ENCODE measurements at regions not wholly inside any gene's neighbourhood (a gene's known extent, or its start where the extent isn't known, plus 50 kb on each side); places are given as distances from the start of the nearest gene placed in this dataset.

- no peaks in the 10 kb centered on the region for H3K4me1 ChIP-seq (ENCODE audit: control insufficient read depth, insufficient read depth, low read length)
- ChIA-PET POLR2A (no interaction called here), SMC1A (ENCODE audit: uncharacterized antibody, unreplicated experiment) (no interaction called here), RAD21 (ENCODE audit: unreplicated experiment) (no interaction called here), CTCF (no interaction called here)
- no peaks in the 10 kb centered on the region for H3K27me3 ChIP-seq (replicated peaks in 1 of 2; ENCODE audit: control insufficient read depth in 2 of 2, insufficient read depth in 2 of 2, low read length in 1 of 2)
- H3K27ac ChIP-seq (ENCODE audit: control insufficient read depth, insufficient read depth): no peak overlapping the region
- no peak overlapping the region for H3K4me3 ChIP-seq
- no peak for TF ChIP-seq HSF1 (IDR thresholded peaks at IDR 0.05; ENCODE audit: low read depth, low read length)
- no peak for TF ChIP-seq MTA2 (IDR thresholded peaks at IDR 0.05; ENCODE audit: low read depth)
- TF ChIP-seq BCL11A (IDR thresholded peaks at IDR 0.05; ENCODE audit: low read depth, low read length): no peak
- no peak for TF ChIP-seq CTCF (IDR thresholded peaks at IDR 0.05 in 2 of 3, conservative IDR thresholded peaks at IDR 0.05 in 1 of 3; ENCODE audit: control insufficient read depth in 2 of 3, extremely low read depth in 1 of 3, insufficient read depth in 1 of 3, low read depth in 3 of 3, low read length in 3 of 3)
- no peak for TF ChIP-seq TBL1XR1 (IDR thresholded peaks at IDR 0.05; ENCODE audit: low read depth, low read length)
- TF ChIP-seq JUNB (IDR thresholded peaks at IDR 0.05): no peak
- no peak for TF ChIP-seq CREB1 (IDR thresholded peaks at IDR 0.05; ENCODE audit: low read depth)
- no peak for TF ChIP-seq CHD1 (IDR thresholded peaks at IDR 0.05; ENCODE audit: low read depth, low read length)
- TF ChIP-seq KAT2A (conservative IDR thresholded peaks at IDR 0.05; ENCODE audit: control insufficient read depth, low read depth, low read length): no peak
- no peak for TF ChIP-seq IRF5 (IDR thresholded peaks at IDR 0.05; ENCODE audit: borderline replicate concordance)
- no peak for TF ChIP-seq HDGF (IDR thresholded peaks at IDR 0.05)
- no peak for TF ChIP-seq RELA (IDR thresholded peaks at IDR 0.05; ENCODE audit: borderline replicate concordance, partially characterized antibody)
- TF ChIP-seq CHD4 (IDR thresholded peaks at IDR 0.05): no peak
- no peak for TF ChIP-seq CBX5 (IDR thresholded peaks at IDR 0.05; ENCODE audit: low read depth)
- no peak for TF ChIP-seq SUPT20H (IDR thresholded peaks at IDR 0.05; ENCODE audit: borderline replicate concordance, control insufficient read depth, low read depth, low read length)
- no peak for TF ChIP-seq ATF2 (IDR thresholded peaks at IDR 0.05; ENCODE audit: low read length)
- no peak for TF ChIP-seq EP300 (IDR thresholded peaks at IDR 0.05; ENCODE audit: borderline replicate concordance in 1 of 2, control insufficient read depth in 1 of 2, low read depth in 2 of 2, low read length in 2 of 2)
- no peak for TF ChIP-seq RCOR1 (conservative IDR thresholded peaks at IDR 0.05; ENCODE audit: low read depth, low read length)
- no peak for TF ChIP-seq POLR2AphosphoS2 (IDR thresholded peaks at IDR 0.05; ENCODE audit: low read depth, low read length)
- H3K36me3 ChIP-seq (ENCODE audit: control insufficient read depth in 2 of 2, insufficient read depth in 2 of 2, low read length in 1 of 2): no peaks in the 10 kb centered on the region
- no peak overlapping the region for H3K9ac ChIP-seq (ENCODE audit: control insufficient read depth, insufficient read depth, low read length)
- H3K4me2 ChIP-seq (ENCODE audit: control insufficient read depth, insufficient read depth): no peak overlapping the region
- ATAC-seq: no peak
- 0% methylated on average over 1 of the region's 1 CpG for WGBS (ENCODE audit: insufficient coverage, insufficient replicate concordance, low lambda C conversion rate, missing lambda C conversion rate)
- DNase-seq (ENCODE audit: low read depth, low spot score): no peak
- no peaks in the 10 kb centered on the region for H4K20me1 ChIP-seq (ENCODE audit: control insufficient read depth, insufficient read depth)
- intact Hi-C loops (cut with micrococcal nuclease; ENCODE audit: unreplicated experiment) (no loop called here), in situ Hi-C loops (cut with MboI) (no loop called here)
- no peak for FAIRE-seq
- no TSS peak for BruUV-seq (replicated peaks)
- H3K79me2 ChIP-seq (ENCODE audit: control insufficient read depth, insufficient read depth, low read length): no peaks in the 10 kb centered on the region
- no peaks in the 10 kb centered on the region for H3K9me3 ChIP-seq (replicated peaks; ENCODE audit: control insufficient read depth, insufficient read depth, low read length)
- no peak overlapping the region for H2AFZ ChIP-seq (ENCODE audit: control insufficient read depth, low read depth, low read length)
Observed at GRCh38 chr3:73706771-73707170, 82.0 kb upstream of the PDZRN3 start.

All from GM12878 (cell line).